ENCODE measurements at regions not wholly inside any gene's neighbourhood (a gene's known extent, or its start where the extent isn't known, plus 50 kb on each side); places are given as distances from the start of the nearest gene placed in this dataset.

DNA sequence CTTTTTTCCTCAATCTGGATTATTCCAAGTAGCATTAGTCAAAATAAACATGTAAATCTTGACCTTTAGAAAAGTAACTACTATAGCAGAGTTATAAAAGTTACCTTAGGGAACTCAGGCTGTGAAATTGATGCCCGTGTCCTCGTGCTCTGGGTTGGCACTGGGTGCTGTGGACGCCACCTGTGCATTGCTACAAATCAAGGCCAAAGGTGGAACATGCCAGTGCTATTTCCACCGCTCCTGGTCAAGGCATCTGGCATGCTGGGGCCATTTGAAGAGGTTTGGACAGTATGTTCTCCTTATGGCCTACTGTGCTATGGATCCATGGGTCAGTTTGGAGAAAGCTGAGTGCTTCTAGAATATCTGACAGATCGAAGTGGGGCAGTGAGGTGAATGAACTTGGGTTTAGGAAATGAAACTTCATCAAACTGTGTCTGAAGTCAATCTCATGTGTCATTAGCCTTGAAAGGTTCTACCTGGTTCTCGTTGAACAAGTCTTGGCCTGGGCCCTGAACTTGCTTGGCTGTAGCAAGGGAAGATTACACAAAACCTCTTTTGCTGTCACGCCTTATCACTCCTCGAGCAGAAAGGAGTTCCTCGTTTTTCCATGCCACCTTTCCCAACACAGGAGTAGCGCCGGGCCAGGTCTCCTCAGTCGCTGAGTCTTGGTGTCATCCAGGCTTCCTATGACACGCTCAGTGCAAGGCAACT, 397.6 kb upstream of the RGMA start:
- no peak for DNase-seq (ENCODE audit: low read depth)

DNA sequence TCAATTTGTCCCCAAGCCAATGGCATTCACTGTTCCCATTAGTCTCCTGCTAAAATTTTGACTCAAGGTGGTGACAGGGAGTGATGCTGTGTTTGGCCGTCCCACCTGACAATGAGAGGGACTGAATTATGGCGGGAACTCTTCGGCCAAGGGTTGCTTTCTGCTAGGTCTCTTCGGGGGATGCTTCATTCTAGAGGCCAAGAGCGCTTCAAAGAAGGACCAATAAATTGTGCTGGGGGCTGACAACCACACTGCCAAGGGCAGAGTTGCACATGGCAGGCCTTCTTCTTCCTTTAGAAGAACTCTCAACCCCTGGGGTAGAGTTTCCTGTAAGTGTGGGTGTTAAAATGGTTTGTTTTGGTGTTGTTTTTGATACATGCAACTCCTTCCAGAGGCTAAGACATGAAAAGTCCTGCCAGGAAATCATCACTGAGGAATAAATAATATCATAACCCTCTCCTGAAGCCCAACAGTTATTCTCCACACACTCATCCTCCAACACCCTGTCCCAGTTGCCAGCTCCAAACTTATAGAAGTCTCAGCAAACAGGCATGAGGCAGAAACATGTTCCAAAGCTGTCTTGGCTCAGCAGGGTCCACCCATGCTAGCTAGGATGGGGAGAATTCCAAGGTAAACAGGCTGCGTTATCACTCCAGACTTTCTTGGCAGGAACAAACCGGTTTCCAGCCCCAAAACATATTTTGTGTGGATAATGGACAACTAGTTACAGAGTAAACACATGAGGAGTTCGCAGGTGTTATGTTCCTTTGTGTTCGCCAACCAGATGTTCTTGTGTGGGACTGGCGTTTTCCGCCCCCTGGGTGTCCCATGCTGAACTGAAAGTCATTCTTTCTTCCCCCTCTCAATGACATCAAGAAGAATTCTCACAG, 396.7 kb upstream of the RGMA start:
- DNase-seq (ENCODE audit: low read depth): no peak

DNA sequence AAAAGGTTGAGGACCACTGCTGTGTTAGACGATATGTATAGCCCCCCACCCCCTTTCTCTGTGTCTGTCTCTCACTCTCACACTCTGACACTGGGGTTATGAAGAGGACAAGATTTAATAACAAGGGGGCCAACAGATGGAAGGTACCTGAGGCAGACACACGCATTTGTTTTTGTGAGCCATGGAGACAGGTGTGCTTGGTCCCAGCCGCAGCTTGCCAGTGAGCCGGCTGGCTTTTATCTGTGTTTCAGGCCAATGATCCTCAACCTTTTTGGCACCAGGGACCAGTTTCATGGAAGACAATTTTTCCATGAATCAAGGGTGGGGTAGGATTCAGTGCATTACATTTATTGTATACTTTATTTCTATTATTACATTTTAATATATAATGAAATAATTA, 394.9 kb upstream of the RGMA start:
- no peak for DNase-seq (ENCODE audit: low read depth)

DNA sequence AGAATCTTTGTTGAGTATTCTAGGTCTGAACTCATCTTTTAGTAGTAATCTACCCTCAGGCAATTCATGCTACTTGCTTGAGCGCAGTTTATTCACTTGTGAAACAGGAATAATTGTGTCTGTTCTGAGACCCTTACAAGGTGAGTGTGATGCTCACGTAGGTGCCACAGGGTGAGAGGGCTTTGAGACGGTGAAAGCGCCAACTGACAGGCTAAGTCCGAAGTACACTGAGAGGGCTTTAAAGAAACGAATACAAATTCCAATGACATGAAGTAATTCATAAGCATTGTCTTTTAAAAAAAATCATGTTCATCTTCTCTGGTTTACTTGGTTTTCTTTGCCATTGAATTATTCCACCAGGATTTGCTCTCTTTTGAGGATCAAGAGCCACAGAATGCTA, 393.7 kb upstream of the RGMA start:
- DNase-seq (ENCODE audit: low read depth): no peak

DNA sequence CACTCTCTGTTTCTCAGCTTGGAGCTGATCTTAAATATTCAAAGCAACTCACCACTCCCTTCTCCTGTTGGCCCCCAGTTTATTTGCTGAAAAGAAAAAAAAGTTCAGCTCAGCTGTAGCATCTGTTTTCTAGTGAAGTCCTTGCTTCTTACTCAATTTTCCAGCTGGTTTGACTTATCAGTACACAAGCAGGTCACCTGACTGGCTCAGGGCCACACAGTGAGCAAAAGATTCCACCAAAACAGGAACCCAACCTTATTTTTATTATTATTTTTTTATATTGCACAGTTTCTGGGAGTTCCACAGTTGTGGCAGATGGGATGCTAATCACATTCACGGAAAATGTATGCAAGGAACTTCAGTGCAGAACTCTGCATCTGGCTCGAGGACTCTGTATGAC, 390.7 kb upstream of the RGMA start:
- DNase-seq (ENCODE audit: low read depth): no peak

DNA sequence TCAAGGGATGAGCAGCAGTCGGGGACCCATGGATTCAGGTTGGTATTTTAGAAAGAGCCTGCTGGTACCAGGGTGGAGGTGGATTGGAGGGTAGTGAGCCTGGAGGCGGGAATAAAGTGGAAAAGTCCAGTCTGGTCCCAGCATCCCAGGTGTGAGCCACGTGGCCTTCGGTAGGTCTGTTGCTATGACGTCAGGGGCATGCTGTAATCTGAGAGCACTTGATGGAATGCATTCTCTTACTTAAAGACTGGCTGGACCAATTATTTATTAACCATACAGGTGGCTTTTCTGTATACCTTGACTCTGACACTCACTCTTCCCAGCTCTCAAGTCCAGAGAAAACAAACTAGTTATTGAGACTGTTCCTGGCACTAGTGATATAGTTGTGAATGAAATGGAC, 389.9 kb upstream of the RGMA start:
- DNase-seq (ENCODE audit: low read depth): no peak

DNA sequence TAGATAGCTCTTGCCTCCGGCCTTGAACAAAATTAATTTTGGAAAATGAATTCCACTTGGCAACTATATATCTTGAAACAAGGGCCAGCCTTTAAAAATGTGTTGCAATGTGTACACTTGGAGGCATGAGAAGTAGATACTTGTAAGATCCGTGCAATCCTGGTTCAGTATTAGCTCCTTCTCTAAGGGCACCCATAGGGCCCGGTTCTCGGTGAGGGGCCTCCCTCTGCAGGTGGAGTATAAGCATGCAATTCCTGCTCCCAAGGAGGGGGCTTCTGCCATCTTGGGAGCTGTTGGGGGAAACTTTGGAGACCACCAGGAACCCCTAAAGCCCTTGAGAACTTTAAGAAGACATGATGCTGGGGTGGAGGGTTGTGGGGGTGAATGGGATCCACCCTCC, 388.7 kb upstream of the RGMA start:
- DNase-seq (ENCODE audit: low read depth): no peak

DNA sequence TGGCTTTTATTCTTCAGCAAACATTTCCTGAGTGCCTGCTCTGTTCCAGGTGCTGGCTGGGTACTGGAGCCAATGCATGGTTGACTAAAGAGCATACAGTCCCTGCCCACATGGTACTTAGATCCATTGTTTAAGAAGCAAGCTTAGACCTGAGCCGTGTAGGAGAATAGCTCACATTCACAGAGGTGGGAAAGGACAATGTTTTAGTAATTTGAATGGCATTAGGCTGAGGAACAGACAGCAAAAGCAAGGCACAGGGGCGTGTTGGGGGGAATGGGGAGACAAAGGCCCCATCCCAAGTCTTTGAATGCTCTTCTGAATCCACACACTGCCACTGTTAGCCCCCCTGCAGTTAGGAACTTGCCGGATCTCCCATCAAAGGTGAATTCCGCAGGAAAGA, 388.2 kb upstream of the RGMA start:
- no peak for DNase-seq (ENCODE audit: low read depth)

DNA sequence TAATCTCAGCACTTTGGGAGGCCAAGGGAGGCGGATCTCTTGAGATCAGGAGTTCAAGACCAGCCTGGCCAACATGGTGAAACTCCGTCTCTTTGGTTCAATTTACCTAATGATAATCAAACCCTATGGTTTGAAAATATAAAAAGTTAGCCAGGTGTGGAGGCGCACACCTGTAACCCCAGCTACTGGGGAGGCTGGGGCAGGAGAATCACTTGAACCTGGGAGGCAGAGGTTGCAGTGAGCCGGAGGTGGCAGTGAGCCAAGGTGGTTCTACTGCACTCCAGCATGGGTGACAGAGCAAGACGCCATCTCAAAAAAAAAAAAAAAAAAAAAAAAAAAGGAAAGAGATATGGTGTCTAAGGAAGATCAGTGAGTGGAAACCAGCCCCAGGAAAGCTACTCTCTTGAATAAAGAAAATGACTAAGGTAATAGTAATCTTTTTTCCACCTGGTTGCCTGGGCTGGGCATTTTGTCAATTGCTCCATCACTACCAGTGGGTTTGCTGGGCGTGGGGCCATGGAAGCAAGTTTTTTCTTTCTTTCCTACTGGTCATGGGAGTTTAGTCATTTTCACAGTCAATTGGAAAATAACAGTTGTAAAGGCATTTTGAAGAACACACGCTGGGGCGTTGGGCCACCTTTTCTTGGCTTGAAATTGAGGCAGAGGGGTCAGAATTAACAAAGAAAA, 387.6 kb upstream of the RGMA start:
- no peak for DNase-seq (ENCODE audit: low read depth)

GRCh38 chr15:93474728-93475127, 385.7 kb upstream of the RGMA start:
- DNase-seq (ENCODE audit: low read depth): no peak

- no peak for DNase-seq (ENCODE audit: low read depth)
Observed at GRCh38 chr15:93469994-93470393, 381.0 kb upstream of the RGMA start.

- DNase-seq (ENCODE audit: low read depth): peak; percentile 16
Observed at GRCh38 chr15:93467337-93467736, 378.3 kb upstream of the RGMA start.

DNA sequence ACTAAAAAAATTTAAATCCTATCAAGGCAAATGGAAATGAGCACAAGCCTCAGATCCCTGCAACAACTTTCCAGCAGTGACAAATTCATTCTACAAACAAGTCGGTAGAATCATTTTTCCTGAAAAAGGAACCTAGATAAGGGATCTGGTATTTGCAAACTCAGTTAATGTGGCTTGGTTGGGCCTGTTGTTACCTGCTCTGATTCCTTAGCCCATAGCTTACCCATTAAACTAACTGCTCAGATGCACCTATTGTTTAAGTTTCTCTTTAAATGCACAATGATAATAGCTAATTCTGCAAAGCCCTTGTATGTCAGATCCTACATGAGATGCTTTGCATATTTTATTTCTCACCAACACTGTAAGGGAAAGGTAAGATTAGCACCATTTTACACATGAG, 377.4 kb upstream of the RGMA start:
- DNase-seq (ENCODE audit: low read depth): no peak

DNA sequence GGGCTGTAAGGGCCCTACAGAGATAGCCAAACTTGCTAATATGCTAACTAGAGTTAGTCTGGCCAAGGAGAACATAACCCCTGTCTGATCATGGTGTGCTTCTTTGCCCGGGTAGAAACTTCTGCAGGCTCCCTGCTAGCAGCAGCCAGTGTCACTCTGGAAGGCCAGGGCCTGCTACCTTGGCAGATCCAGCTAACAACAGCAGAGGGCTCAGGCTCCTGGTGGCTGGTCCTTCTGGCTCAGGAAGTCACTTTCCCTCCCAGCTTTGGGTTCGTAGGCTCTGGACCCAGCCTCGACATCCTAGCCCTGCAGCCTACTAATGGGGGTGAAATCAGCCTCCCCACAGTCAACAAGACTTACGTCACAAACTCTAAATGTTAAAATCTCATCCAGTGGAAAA, 373.7 kb upstream of the RGMA start:
- DNase-seq (ENCODE audit: low read depth): no peak

DNA sequence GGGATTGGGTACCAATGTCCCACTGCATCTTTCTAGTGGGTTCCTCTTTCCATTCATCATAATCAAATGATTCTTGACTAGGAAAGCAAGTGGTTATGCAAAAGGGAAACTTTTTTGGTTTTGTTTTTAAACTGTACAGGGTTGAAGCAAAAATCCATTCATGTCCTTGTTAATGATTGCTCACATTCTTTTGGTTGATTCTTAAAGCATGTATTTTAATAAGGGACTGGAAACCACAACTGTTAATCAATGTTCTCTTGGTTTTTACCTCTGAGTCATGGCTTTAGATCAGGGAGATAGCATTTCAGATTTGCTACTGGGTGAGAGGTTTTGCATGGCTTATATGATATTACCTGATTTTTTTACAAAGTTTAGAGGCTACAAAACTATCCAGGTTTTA, 371.7 kb upstream of the RGMA start:
- no peak for DNase-seq (ENCODE audit: low read depth)

GRCh38 chr15:93459396-93459795, 370.4 kb upstream of the RGMA start:
- DNase-seq (ENCODE audit: low read depth): no peak

DNA sequence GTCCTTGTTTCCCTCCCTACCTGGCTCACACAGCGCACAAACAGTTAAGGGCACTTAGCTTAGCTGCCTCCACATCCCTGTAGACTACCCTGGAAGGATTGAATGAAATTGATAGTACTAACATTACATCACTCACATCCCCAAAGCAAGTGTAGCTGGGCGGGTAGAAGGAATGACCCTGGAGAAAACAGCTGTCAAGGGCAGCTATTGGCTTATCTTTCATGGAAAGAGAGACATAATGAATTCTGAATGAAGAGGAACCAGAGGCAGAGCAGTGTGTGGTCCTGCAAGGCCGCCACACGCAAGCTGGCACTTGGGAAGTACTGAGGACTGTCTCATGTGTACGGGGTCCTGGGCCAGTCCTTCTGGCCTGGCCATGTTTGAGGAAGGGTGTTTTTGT, 369.6 kb upstream of the RGMA start:
- DNase-seq (ENCODE audit: low read depth): no peak

GRCh38 chr15:93454788-93455187, 365.8 kb upstream of the RGMA start:
- no peak for DNase-seq (ENCODE audit: low read depth)

- DNase-seq (ENCODE audit: low read depth): no peak
Observed at GRCh38 chr15:93452537-93453211, 363.7 kb upstream of the RGMA start.

GRCh38 chr15:93451822-93452221, 362.8 kb upstream of the RGMA start:
- DNase-seq (ENCODE audit: low read depth): no peak

GRCh38 chr15:93451265-93451664, 362.3 kb upstream of the RGMA start:
- no peak for DNase-seq (ENCODE audit: low read depth)

GRCh38 chr15:93449798-93450197, 360.8 kb upstream of the RGMA start:
- no peak for DNase-seq (ENCODE audit: low read depth)

All from RPMI7951 (cell line).